NB4 (cell line): ENCODE measurements at regions not wholly inside any gene's neighbourhood (a gene's known extent, or its start where the extent isn't known, plus 50 kb on each side); places are given as distances from the start of the nearest gene placed in this dataset.

Experiments used
- POLR2A ChIP-seq: IDR thresholded peaks from 2 replicates; pipeline ENCODE4 v1.6.1; 2011; ENCODE audit warnings: mild to moderate bottlenecking; ENCODE audit not compliant: insufficient read length; ENCODE audit errors: extremely low read depth
- TF ChIP-seq, protein P1 (sequence below): IDR thresholded peaks from one replicate; pipeline ENCODE4 v1.5.1; 2012; ENCODE audit warnings: low read depth, low read length

DNA sequence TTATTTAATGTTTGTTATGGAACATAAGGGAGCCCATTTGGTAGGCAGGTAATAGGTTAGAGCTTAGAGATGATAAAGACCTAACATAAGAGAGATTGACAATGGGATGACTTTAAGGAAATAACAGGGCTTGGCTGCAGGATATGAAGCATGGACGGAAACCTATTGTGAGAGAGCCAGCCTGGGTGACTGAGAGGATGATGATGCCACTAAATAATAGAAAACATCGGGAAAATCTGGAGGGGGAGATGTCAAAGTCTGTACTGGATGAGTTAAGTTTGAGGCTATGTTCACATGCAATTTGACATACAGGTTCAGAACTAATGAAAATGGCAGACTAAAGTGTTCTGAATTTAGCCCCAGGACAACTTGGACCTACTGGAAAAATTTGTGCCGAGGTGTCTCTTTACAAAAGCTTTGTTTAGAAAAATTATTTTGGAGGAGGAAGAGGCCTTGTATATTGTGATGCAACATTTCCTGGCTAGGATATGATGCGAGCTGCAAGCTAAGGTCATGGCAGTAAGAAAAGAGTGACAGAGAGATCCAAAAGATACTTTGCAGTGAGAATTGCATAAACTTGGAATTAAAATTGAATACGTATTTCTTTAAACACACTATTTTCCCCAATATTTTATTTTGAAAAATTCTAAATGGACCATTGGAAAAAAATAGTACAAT is 339.3 kb upstream of the PLET1 start:
- TF ChIP-seq, protein P1, sequence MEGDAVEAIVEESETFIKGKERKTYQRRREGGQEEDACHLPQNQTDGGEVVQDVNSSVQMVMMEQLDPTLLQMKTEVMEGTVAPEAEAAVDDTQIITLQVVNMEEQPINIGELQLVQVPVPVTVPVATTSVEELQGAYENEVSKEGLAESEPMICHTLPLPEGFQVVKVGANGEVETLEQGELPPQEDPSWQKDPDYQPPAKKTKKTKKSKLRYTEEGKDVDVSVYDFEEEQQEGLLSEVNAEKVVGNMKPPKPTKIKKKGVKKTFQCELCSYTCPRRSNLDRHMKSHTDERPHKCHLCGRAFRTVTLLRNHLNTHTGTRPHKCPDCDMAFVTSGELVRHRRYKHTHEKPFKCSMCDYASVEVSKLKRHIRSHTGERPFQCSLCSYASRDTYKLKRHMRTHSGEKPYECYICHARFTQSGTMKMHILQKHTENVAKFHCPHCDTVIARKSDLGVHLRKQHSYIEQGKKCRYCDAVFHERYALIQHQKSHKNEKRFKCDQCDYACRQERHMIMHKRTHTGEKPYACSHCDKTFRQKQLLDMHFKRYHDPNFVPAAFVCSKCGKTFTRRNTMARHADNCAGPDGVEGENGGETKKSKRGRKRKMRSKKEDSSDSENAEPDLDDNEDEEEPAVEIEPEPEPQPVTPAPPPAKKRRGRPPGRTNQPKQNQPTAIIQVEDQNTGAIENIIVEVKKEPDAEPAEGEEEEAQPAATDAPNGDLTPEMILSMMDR, result no peak
- no peak for TF ChIP-seq POLR2A
